Head of caudate nucleus (tissue), 42 donors: ENCODE measurements at regions not wholly inside any gene's neighbourhood (a gene's known extent, or its start where the extent isn't known, plus 50 kb on each side); places are given as distances from the start of the nearest gene placed in this dataset.
A peak's percentile ranks its signal among the peaks of the same experiment; 100 is the strongest.
"Not testable (repeated sequence)": the region's sequence is repeated elsewhere in the genome, so short reads cannot be mapped to it uniquely, and the experiment has no call there.

Source experiments
- DNase-seq, 42 donors: peaks; one replicate each; pipeline versions ENCODE4 v3.0.0 to v3.0.0-alpha.2; 2020 to 2021; ENCODE audit warnings: mixed read lengths in 7 of 42
- intact Hi-C: fragments of 100-400 bp; cut with DNase I; formaldehyde crosslinking; loops from one replicate; pipeline ENCODE4 v1.15.0; 2022

GRCh38 chr15:84401891-84402840 is 166.6 kb downstream of the GOLGA6L4 start:
- intact Hi-C loops, result not testable (repeated sequence)
- peak in 2 of 42 donors; percentile 7 to 15 for DNase-seq

- peak in 2 of 42 donors; percentile 3 to 21 for DNase-seq
- intact Hi-C loops, result no loop called here
Measured at GRCh38 chr15:84402856-84403608, 167.5 kb downstream of the GOLGA6L4 start.

GRCh38 chr15:84409357-84409756 is 173.8 kb downstream of the GOLGA6L4 start:
- DNase-seq, intact Hi-C loops: not testable (repeated sequence)

- intact Hi-C loops, result not testable (repeated sequence)
- DNase-seq, result peak in 8 of 42 donors; percentile 4 to 33 (median 24)
Measured at GRCh38 chr15:84421513-84422181, 179.2 kb upstream of the ZSCAN2 start.

- intact Hi-C loops, result not testable (repeated sequence)
- peak in 3 of 42 donors; percentile 2 to 28 (median 10) for DNase-seq
Measured at GRCh38 chr15:84425327-84425726, 175.5 kb upstream of the ZSCAN2 start.

- DNase-seq, intact Hi-C loops: not testable (repeated sequence)
Measured at GRCh38 chr15:84473305-84473877, 127.4 kb upstream of the ZSCAN2 start.

GRCh38 chr15:84476364-84477033 is 124.3 kb upstream of the ZSCAN2 start:
- intact Hi-C loops, DNase-seq: not testable (repeated sequence)

- DNase-seq, intact Hi-C loops: not testable (repeated sequence)
Measured at GRCh38 chr15:84477550-84477949, 123.3 kb upstream of the ZSCAN2 start.

- intact Hi-C loops, DNase-seq: not testable (repeated sequence)
Measured at GRCh38 chr15:84480174-84480681, 120.6 kb upstream of the ZSCAN2 start.

- intact Hi-C loops, result not testable (repeated sequence)
Measured at GRCh38 chr15:84483859-84484258, 117.0 kb upstream of the ZSCAN2 start.

GRCh38 chr15:84500165-84500889 is 100.5 kb upstream of the ZSCAN2 start:
- intact Hi-C loops, result not testable (repeated sequence)
- DNase-seq, result peak in 34 of 42 donors; percentile 0 to 51 (median 16)

More at GRCh38 chr15:84483859-84484258, 117.0 kb upstream of the ZSCAN2 start:
- peak in 6 of 42 donors; percentile 0 to 35 (median 6) for DNase-seq

- peak in 2 of 42 donors; percentile 0 to 2 for DNase-seq
- intact Hi-C loops, result not testable (repeated sequence)
Measured at GRCh38 chr15:84503101-84503500, 97.7 kb upstream of the ZSCAN2 start.

- intact Hi-C loops, result not testable (repeated sequence)
Measured at GRCh38 chr15:84505552-84505951, 95.3 kb upstream of the ZSCAN2 start.

GRCh38 chr15:84512324-84512723 is 88.5 kb upstream of the ZSCAN2 start:
- intact Hi-C loops, DNase-seq: not testable (repeated sequence)

More at GRCh38 chr15:84505552-84505951, 95.3 kb upstream of the ZSCAN2 start:
- DNase-seq, result not testable (repeated sequence)

- intact Hi-C loops, DNase-seq: not testable (repeated sequence)
Measured at GRCh38 chr15:84516773-84517172, 84.0 kb upstream of the ZSCAN2 start.

- intact Hi-C loops, result not testable (repeated sequence)
- peak in 3 of 42 donors; percentile 11 to 22 (median 18) for DNase-seq
Measured at GRCh38 chr15:84525491-84526344, 75.1 kb upstream of the ZSCAN2 start.
